HG03108 (cell line): ENCODE measurements at regions not wholly inside any gene's neighbourhood (a gene's known extent, or its start where the extent isn't known, plus 50 kb on each side); places are given as distances from the start of the nearest gene placed in this dataset.
"Not testable (repeated sequence)": the region's sequence is repeated elsewhere in the genome, so short reads cannot be mapped to it uniquely, and the experiment has no call there.

Source experiments
- ATAC-seq: cut with Tn5 transposase; IDR thresholded peaks from one replicate; pipeline ENCODE4 v1.9.1; 2021; ENCODE audit warnings: moderate library complexity; ENCODE audit not compliant: unreplicated experiment

- ATAC-seq: not testable (repeated sequence)
These were observed 56.4 kb upstream of the AUTS2 start for GRCh38 chr7:69541779-69542432.

GRCh38 chr7:69545175-69545574 is 53.1 kb upstream of the AUTS2 start:
- no peak for ATAC-seq
